ENCODE measurements at regions not wholly inside any gene's neighbourhood (a gene's known extent, or its start where the extent isn't known, plus 50 kb on each side); places are given as distances from the start of the nearest gene placed in this dataset.
"Not testable (repeated sequence)": the region's sequence is repeated elsewhere in the genome, so short reads cannot be mapped to it uniquely, and the experiment has no call there.

DNA sequence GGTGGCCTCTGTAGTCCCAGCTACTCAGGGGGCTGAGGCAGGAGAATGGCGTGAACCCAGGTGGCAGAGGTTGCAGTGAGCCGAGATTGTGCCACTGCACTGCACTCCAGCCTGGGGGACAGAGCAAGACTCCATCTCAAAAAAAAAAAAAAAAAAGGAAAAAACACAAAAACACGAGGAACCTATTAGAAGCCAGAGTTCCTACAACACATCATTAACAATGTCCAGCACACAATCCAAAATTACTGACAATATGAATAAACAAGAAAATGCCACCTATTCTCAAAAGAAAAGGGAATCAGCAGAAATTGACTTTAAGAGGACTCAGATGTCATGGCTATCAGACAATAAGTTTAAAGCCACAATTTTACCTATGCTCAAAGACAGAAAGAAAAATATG lies 57.3 kb upstream of the HS3ST3A1 start:
- DNase-seq (ENCODE audit: low read depth, low spot score); H3K27ac ChIP-seq: not testable (repeated sequence)

- no peak overlapping the region for H3K27ac ChIP-seq
- DNase-seq (ENCODE audit: low read depth, low spot score) = no peak
These were observed 64.3 kb upstream of the HS3ST3A1 start for GRCh38 chr17:13665872-13666635.

DNA sequence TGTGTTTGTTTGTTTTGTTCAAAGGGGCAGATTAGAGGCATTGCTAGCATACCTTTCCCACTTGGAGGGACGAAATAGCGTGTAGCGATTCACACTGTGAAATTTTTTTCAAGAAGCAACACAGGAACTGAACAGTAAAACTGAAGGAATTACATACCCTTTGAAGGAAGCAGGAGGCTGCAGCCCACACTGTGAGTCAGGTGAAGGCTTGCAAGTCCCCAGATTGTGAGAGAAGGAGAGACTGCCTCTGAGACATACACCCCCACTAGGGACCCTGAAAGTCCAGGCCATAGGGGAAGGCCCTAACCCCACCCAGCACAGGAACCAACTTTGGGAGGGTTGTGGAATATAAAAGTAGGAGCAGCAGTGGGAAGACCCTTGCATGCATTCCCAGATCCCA lies 69.6 kb upstream of the HS3ST3A1 start:
- H3K27ac ChIP-seq = no peak overlapping the region
- DNase-seq (ENCODE audit: low read depth, low spot score) = no peak

DNA sequence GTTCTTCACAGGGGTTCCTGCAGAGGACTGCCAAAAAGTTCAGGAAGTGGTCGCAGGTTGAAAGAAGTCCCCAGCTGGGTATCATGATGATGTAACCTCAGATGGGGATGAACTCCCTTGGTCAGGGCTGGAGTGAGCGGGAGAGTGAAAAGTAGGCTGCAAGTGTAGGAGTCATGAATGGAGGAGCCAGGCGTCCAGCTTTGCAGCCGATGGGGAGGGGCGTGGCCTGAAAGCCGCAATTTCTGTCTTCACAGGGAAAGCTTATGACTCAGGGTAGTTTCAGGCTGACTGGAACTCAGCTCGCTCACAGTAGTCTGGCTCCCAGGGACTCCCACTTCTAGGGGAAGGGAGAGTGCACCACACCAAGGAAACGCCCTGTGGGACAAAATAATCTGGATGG lies 70.0 kb upstream of the HS3ST3A1 start:
- no peak overlapping the region for H3K27ac ChIP-seq
- peak; percentile 16 for DNase-seq (ENCODE audit: low read depth, low spot score)

- no peak overlapping the region for H3K27ac ChIP-seq
- no peak for DNase-seq (ENCODE audit: low read depth, low spot score)
These were observed 76.6 kb upstream of the HS3ST3A1 start for GRCh38 chr17:13678361-13678760.

- no peak overlapping the region for H3K27ac ChIP-seq
- no peak for DNase-seq (ENCODE audit: low read depth, low spot score)
These were observed 77.1 kb upstream of the HS3ST3A1 start for GRCh38 chr17:13678841-13679240.

DNA sequence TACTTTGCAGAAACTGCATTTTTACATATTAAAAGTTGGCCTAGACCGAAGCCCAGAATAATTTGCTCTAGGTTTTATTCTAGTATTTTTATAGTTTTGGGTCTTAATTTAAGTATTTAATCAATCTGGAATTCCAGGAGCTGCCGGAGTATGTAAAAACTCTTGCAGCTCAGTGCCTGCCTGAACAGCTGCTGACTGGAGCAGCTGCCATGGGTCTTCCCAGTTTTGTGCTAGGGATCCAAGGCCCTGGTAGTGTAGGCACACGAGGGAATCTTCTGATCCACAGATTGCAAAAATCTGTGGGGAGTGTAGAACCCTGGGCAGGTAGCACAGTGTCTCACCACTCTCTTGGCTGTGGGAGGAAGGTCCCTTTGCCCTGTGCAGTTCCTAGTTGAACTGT lies 87.0 kb upstream of the HS3ST3A1 start:
- no peak overlapping the region for H3K27ac ChIP-seq
- DNase-seq (ENCODE audit: low read depth, low spot score) = no peak

GRCh38 chr17:13690806-13691205 lies 89.1 kb upstream of the HS3ST3A1 start:
- H3K27ac ChIP-seq = no peak overlapping the region
- no peak for DNase-seq (ENCODE audit: low read depth, low spot score)

- DNase-seq (ENCODE audit: low read depth, low spot score) = no peak
- H3K27ac ChIP-seq = no peak overlapping the region
These were observed 93.2 kb upstream of the HS3ST3A1 start for GRCh38 chr17:13694934-13695333.

GRCh38 chr17:13698832-13699231 lies 97.1 kb upstream of the HS3ST3A1 start:
- H3K27ac ChIP-seq = no peak overlapping the region
- DNase-seq (ENCODE audit: low read depth, low spot score) = no peak

DNA sequence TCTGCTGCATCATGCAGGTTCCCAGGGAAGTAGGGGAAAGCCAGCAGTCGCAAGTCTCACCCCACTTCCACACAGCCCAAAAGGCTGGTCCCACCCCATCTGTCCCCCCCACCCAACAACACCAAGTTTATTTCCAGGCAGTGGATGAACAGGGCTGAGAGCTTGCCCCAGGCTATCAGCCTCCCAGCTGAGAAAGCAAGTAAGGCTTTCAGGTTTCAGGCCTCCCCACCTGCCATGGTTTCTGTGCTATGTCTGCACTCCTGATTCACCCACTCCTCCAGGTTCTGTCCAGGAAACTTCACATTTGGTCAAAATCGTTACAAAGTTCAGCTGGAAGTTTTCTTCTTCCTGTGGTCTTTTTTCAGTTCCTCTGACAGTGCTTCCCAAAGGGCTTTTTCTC lies 97.5 kb upstream of the HS3ST3A1 start:
- no peak for DNase-seq (ENCODE audit: low read depth, low spot score)

GRCh38 chr17:13702266-13702665 lies 100.5 kb upstream of the HS3ST3A1 start:
- DNase-seq (ENCODE audit: low read depth, low spot score) = no peak
- H3K27ac ChIP-seq = no peak overlapping the region

More for the DNA sequence above, 97.5 kb upstream of the HS3ST3A1 start:
- H3K27ac ChIP-seq = no peak overlapping the region

DNA sequence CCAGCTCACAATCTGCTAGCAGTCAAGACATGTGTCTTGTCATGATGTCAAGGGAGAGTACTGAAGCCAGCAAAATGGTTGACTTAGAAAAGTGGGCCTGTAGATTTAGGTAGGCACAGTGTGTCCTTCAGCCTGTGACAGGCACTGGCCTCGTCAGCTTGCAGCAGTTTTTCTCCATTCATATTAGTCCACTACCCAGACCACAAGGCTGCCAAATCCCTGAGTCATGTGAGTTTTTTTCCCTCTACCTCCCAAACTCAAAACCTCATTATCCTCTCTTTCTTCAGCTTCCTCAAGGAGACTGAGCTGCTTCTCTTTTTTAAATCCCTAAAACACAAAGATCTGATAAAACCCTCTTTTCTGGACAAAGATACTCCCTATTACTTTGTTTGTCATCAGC lies 102.6 kb upstream of the HS3ST3A1 start:
- DNase-seq (ENCODE audit: low read depth, low spot score) = no peak
- no peak overlapping the region for H3K27ac ChIP-seq

- DNase-seq (ENCODE audit: low read depth, low spot score) = no peak
- H3K27ac ChIP-seq = no peak overlapping the region
These were observed 103.5 kb upstream of the HS3ST3A1 start for GRCh38 chr17:13705221-13705620.

DNA sequence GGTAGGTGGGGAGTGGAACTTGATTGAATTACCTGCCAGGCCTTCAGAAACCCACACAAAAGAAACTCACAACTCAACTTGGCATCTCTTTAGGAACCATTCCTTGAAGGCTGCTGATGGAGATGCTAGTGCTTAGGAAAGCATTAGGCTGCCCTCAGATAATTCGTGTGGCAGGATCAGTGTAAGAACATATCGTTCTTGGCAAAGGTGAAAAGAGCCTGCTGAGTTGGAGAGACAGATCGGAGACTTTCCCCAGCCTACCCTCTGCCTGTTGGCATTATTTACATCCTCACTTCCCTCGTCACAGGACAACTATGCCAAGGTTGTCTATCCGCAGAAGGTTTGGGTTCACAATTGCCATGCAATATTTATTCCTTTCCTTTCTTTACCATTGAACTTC lies 120.0 kb upstream of the HS3ST3A1 start:
- H3K27ac ChIP-seq = no peak overlapping the region
- no peak for DNase-seq (ENCODE audit: low read depth, low spot score)

DNA sequence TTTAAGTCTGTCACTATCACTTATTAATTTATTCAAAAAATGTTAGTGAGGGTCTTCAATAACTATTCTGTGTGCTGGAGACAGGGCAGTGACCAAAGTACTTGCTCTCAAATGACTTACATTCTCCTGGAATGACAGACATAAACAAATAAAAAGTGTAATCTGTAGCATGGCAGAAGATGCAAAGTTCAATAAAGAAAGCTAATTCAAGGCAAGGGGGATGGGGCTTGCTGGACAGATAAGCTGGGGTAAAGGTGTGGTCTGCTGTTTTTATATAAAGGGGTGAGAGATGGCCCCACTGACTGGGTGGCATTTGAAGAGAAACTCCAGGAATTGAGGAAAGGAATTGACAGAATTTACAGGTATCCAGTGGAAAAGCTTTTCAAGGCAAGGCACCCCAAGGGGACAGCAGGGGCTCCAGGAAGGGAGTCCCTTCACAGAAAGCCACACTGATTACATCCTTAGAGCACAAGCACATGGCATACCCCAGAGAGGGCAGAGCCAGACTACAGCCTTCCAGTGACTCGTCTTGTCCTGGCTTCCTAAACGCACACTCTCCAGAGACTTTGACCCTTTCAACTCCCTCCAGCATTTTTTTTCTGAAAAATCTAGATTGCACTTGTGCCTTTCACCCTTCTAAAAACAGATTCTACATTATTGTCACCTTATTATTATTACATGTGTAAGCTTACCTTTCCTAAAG lies 123.7 kb upstream of the HS3ST3A1 start:
- H3K27ac ChIP-seq = no peak overlapping the region
- DNase-seq (ENCODE audit: low read depth, low spot score) = no peak

DNA sequence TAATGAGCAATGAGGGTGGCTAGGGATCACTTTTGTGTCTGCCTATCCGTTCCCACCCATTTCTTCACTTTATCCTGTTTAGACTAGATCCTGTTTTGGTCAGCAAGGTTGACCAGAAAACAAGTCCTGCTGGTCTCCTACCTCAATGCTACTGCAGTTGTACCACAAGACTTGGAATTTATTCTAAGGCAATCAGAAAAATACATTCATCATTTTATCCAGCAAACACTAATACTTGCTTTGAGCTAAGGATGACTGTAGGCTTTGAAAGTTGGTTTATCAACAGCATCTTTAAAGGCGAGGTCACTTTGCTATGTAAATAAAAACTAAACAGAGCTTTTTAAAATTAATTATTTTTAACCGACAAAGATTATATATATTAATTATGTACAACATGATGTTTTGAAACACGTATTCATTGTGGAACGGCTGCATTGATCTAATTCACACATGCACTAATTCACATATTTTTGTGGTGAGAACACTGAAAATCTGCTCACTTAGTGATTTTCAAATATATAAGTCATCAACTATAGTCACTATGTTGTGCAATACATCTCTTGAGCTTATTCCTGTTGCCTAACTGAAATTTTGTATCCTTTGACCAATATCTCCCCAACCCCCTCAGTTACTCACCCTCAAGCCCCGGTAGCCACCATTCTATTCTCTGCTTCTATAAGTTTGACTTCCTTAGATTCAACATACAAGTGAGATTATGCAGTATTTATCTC lies 125.9 kb upstream of the HS3ST3A1 start:
- no peak for DNase-seq (ENCODE audit: low read depth, low spot score)
- H3K27ac ChIP-seq = peak overlapping the region; percentile 53

- no peak for DNase-seq (ENCODE audit: low read depth, low spot score)
- peak overlapping the region; percentile 53 for H3K27ac ChIP-seq
These were observed 127.1 kb upstream of the HS3ST3A1 start for GRCh38 chr17:13728781-13729180.

DNA sequence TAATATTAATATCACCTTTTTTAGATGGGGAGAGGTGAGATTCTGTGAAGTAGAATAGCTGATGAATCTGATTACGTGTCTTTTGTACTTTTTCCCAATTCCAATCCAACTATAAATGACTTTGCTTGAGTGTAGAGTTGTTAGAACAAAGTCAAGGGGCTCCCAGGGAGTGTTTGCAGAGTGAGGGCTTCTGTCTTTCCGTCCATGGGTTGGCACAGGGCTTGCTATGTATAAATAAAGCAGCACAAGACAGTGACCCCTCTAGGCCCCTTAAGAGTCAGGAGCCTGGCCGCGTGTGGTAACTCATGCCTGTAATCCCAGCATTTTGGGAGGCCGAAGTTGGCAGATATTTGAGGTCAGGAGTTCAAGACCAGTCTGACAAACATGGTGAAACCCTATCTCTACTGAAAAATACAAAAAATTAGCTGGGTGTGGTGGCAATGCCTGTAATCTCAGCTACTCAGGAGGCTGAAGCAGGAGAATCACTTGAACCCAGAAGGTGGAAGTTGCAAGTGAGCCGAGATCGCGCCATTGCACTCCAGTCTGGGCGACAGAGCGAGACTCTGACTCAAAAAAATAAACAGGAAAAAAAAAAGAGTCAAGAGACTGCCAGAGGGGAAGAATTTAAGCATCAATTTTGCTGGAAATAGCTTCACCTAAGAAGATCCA lies 127.9 kb upstream of the HS3ST3A1 start:
- no peak for DNase-seq (ENCODE audit: low read depth, low spot score)
- H3K27ac ChIP-seq = peak overlapping the region; percentile 53

DNA sequence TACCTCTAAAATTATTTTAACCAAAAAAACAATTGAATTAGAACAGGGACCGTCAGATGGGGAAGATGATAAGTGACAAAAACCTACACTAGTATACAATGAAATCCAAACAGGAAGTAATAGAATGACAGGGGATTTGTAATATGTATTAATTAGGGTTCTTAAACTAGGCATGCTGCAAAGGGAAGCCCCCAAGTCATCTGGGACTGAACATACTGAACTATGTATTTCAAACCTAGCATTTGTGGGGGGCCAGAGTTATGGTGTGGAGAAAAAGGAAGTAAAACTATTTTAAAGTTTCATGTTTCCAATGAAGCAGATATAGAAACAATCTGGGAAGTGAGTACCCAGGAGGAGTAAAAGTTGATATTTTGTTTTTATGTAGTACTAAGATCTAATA lies 133.2 kb upstream of the HS3ST3A1 start:
- no peak for DNase-seq (ENCODE audit: low read depth, low spot score)

DNA sequence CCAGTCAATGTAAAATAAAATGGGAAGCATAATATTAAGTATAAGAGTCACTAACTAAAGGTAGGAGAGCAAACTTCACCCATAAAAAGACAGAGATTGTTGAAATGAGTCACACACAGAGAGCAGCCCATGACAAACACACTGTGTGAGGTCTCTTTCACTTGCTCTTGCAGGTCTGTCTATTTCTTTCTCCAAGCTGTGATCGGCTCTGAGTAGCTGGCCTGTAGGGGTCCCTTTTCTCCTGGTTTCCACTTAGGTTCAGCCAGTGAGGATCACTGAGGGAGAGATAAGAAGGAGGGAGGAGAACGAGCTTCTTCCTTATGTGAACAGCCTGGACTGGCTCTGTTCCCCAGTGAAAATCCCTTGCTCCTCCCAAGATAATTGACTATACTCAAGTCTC lies 133.7 kb upstream of the HS3ST3A1 start:
- H3K27ac ChIP-seq = no peak overlapping the region
- no peak for DNase-seq (ENCODE audit: low read depth, low spot score)

More for the DNA sequence above, 133.2 kb upstream of the HS3ST3A1 start:
- H3K27ac ChIP-seq = no peak overlapping the region
